ENCODE measurements at regions not wholly inside any gene's neighbourhood (a gene's known extent, or its start where the extent isn't known, plus 50 kb on each side); places are given as distances from the start of the nearest gene placed in this dataset.

- no peaks in the 10 kb centered on the region for H3K4me1 Mint-ChIP-seq
- no peaks in the 10 kb centered on the region for H3K27me3 Mint-ChIP-seq
- peaks cover 4% of the 10 kb centered on the region for H3K9me3 Mint-ChIP-seq
- no peak for DNase-seq
- H3K27ac Mint-ChIP-seq, result no peak overlapping the region
- ATAC-seq, result no peak
- no peak overlapping the region for H3K4me3 Mint-ChIP-seq
- no peaks in the 10 kb centered on the region for H3K36me3 Mint-ChIP-seq (ENCODE audit: low read depth)
Observed at GRCh38 chr3:81985996-81986723, 224.7 kb upstream of the GBE1 start.

DNA sequence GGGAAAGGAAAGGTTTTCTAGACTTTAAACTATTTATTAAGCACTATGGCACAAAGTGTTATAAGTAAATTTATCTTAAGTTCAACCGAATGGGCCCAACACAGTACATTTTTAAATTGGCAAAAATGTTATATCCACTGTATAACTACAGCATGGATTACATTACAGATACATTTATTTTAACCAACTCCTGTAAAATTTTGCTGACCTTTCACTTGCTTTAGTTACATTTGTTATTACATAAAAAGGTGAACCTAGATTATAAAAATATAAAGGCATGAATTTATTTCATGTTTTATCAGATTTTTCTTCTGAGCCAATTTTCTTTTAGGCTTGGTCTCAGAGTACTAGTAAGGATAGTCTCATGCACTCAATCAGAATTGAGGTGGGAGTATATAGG, 221.9 kb upstream of the GBE1 start:
- Mint-ChIP-seq H3K4me1 (no peaks in the 10 kb centered on the region), H3K36me3 (ENCODE audit: low read depth) (no peaks in the 10 kb centered on the region), H3K9me3 (peaks cover 4% of the 10 kb centered on the region), H3K4me3 (no peak overlapping the region), H3K27me3 (no peaks in the 10 kb centered on the region), H3K27ac (no peak overlapping the region)
- DNase-seq (no peak), ATAC-seq (no peak)

DNA sequence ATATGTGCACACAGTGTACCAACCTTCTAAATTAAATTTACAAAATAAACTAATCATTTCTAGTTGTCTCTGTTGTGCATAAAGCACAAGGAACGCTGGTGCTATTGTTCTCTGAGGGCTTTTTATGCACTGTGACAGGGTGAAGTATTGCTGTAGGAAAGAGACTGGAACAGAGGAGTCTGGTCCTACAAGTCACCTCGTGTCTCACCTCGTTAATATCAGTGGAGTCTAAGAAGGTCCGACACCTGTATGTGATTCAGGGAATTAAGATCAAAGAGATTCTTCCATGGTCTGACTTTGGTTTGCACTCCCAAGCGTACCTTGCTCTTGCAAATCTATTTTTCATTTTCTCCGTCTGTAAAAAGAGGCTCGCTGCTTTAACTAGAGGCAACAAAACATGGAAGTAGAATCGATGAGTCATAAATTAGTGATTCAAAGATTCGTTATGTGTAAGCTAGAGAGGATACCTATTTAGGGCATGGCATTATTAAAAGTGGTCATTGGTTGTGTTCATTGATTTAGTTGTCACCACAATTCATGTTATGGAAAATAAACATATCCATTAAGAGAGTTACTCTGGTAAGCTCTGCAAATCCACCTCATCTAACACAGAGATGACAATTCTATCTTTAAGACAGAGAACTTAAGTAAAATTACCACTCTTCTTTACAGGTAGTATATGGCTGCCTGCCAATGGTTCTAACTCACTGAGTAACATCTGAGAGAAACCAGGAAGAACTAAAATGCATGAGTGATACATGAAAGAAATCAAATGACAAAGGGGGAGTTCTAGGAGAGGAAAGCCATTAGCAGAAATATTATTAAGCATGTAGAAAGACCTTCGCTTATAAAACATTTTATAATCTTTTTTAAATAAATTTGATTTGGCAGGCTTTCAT, 219.4 kb upstream of the GBE1 start:
- DNase-seq (no peak), ATAC-seq (no peak)
- Mint-ChIP-seq H3K36me3 (ENCODE audit: low read depth) (no peaks in the 10 kb centered on the region), H3K4me1 (no peaks in the 10 kb centered on the region), H3K27me3 (no peaks in the 10 kb centered on the region), H3K27ac (no peak overlapping the region), H3K4me3 (no peak overlapping the region), H3K9me3 (peaks cover 4% of the 10 kb centered on the region)

- Mint-ChIP-seq H3K4me3 (no peak overlapping the region), H3K27ac (no peak overlapping the region), H3K36me3 (ENCODE audit: low read depth) (no peaks in the 10 kb centered on the region), H3K9me3 (no peaks in the 10 kb centered on the region), H3K27me3 (no peaks in the 10 kb centered on the region), H3K4me1 (no peaks in the 10 kb centered on the region)
- ATAC-seq (no peak), DNase-seq (no peak)
Observed at GRCh38 chr3:81974751-81975150, 213.3 kb upstream of the GBE1 start.

DNA sequence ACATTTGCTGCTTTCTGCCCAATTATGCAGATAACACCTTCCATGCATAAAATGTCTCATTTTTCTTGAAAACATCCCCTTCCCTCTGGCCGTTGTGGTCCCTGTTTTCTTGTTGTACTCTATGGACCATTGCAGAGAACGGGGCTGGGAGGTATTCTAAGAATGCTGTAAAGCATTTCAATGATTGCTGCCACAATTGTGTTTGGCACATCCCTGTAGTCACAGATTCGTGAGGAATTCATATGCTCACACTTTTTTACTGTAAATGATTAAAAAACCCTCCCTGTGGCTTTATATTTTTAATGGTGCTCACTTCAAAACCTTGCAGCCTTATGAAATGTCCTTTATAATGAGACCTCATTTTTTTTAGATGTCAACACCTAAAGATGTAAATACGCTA, 207.2 kb upstream of the GBE1 start:
- Mint-ChIP-seq H3K27ac (no peak overlapping the region), H3K9me3 (no peaks in the 10 kb centered on the region)
- ATAC-seq, result no peak

DNA sequence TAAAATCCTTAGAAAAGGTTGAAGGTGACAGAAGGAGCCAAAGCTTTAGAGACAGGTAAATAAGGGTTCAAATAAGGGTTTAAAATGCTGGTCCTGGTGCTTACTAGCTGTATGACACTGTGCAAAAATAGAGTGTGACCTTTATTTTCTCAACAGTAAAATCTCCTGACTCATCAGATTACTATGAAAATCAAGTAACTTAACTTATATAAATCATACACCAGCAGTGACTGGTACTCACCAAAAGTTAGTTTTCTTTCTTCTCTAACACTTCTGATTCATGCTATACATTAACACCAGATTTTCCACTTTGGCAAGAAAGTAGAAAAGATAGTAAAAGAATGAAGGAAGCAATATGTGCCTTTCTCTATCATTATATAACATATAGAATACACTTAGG, 205.9 kb upstream of the GBE1 start:
- Mint-ChIP-seq H3K36me3 (ENCODE audit: low read depth) (no peaks in the 10 kb centered on the region), H3K9me3 (no peaks in the 10 kb centered on the region), H3K4me1 (no peaks in the 10 kb centered on the region), H3K27me3 (no peaks in the 10 kb centered on the region), H3K27ac (no peak overlapping the region), H3K4me3 (no peak overlapping the region)
- no peak for DNase-seq
- ATAC-seq, result no peak

More for the DNA sequence above, 207.2 kb upstream of the GBE1 start:
- H3K27me3 Mint-ChIP-seq, result no peaks in the 10 kb centered on the region
- H3K36me3 Mint-ChIP-seq (ENCODE audit: low read depth), result no peaks in the 10 kb centered on the region
- DNase-seq, result no peak
- no peaks in the 10 kb centered on the region for H3K4me1 Mint-ChIP-seq
- H3K4me3 Mint-ChIP-seq, result no peak overlapping the region

- no peak overlapping the region for H3K4me3 Mint-ChIP-seq
- H3K36me3 Mint-ChIP-seq (ENCODE audit: low read depth), result no peaks in the 10 kb centered on the region
- no peaks in the 10 kb centered on the region for H3K4me1 Mint-ChIP-seq
- DNase-seq (no peak), ATAC-seq (no peak)
- no peaks in the 10 kb centered on the region for H3K9me3 Mint-ChIP-seq
- no peaks in the 10 kb centered on the region for H3K27me3 Mint-ChIP-seq
- no peak overlapping the region for H3K27ac Mint-ChIP-seq
Observed at GRCh38 chr3:81965696-81966095, 204.3 kb upstream of the GBE1 start.

GRCh38 chr3:81962396-81962795, 201.0 kb upstream of the GBE1 start:
- no peaks in the 10 kb centered on the region for H3K4me1 Mint-ChIP-seq
- DNase-seq (no peak), ATAC-seq (no peak)
- H3K9me3 Mint-ChIP-seq, result no peaks in the 10 kb centered on the region
- H3K27ac Mint-ChIP-seq, result no peak overlapping the region
- H3K27me3 Mint-ChIP-seq, result no peaks in the 10 kb centered on the region
- H3K4me3 Mint-ChIP-seq, result no peak overlapping the region
- no peaks in the 10 kb centered on the region for H3K36me3 Mint-ChIP-seq (ENCODE audit: low read depth)

- no peak for ATAC-seq
- H3K36me3 Mint-ChIP-seq (ENCODE audit: low read depth), result no peaks in the 10 kb centered on the region
- no peaks in the 10 kb centered on the region for H3K27me3 Mint-ChIP-seq
- no peaks in the 10 kb centered on the region for H3K4me1 Mint-ChIP-seq
- no peak overlapping the region for H3K4me3 Mint-ChIP-seq
- no peak for DNase-seq
- H3K27ac Mint-ChIP-seq, result no peak overlapping the region
- no peaks in the 10 kb centered on the region for H3K9me3 Mint-ChIP-seq
Observed at GRCh38 chr3:81958972-81959640, 197.7 kb upstream of the GBE1 start.

DNA sequence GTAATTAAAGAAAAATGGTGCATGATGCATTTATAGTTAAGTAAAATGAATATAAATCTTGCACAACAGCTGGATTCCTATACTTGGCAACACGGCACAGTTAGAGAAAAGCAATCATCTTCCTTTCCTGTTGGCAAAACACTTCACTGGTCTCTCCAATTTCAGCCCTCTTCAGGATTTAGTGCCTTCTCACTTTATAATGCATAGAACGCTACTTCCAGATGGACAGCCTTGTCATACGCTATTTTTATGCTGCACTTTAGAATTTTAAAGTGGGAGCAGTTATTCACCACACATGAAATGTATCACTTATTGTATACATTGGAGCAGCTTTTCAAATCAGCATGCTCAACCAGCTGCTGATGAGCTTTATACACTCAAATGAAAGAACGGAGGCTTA, 194.4 kb upstream of the GBE1 start:
- ATAC-seq, result no peak
- Mint-ChIP-seq H3K4me1 (no peaks in the 10 kb centered on the region), H3K27me3 (no peaks in the 10 kb centered on the region), H3K9me3 (no peaks in the 10 kb centered on the region), H3K4me3 (no peak overlapping the region), H3K27ac (no peak overlapping the region), H3K36me3 (ENCODE audit: low read depth) (no peaks in the 10 kb centered on the region)
- DNase-seq, result no peak

- Mint-ChIP-seq H3K9me3 (no peaks in the 10 kb centered on the region), H3K4me1 (no peaks in the 10 kb centered on the region), H3K27me3 (no peaks in the 10 kb centered on the region), H3K36me3 (ENCODE audit: low read depth) (no peaks in the 10 kb centered on the region), H3K4me3 (no peak overlapping the region), H3K27ac (no peak overlapping the region)
- ATAC-seq (no peak), DNase-seq (no peak)
Observed at GRCh38 chr3:81953111-81953510, 191.7 kb upstream of the GBE1 start.

- no peak overlapping the region for H3K4me3 Mint-ChIP-seq
- no peaks in the 10 kb centered on the region for H3K27me3 Mint-ChIP-seq
- H3K4me1 Mint-ChIP-seq, result no peaks in the 10 kb centered on the region
- no peaks in the 10 kb centered on the region for H3K9me3 Mint-ChIP-seq
- DNase-seq (no peak), ATAC-seq (no peak)
- no peak overlapping the region for H3K27ac Mint-ChIP-seq
- no peaks in the 10 kb centered on the region for H3K36me3 Mint-ChIP-seq (ENCODE audit: low read depth)
Observed at GRCh38 chr3:81952141-81952540, 190.7 kb upstream of the GBE1 start.

DNA sequence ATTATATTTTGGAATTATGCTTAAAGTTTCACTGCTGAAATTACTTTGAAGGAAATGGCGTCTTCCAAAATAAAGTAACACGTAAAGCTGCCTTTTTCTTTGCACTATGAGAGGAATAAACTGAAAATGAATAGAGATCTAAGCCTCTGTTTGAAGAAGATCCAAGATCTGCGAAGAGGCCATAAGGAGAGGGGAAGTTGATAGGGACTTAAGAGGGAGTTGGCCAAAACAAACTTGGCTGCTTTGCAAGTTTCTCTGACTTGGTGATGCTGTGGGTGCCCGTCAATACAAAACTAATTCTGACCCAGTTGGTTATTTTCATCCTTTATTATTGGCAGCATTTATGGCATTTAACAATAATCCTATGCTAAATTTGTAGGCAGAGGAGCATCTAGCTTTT, 190.2 kb upstream of the GBE1 start:
- no peaks in the 10 kb centered on the region for H3K27me3 Mint-ChIP-seq
- DNase-seq (no peak), ATAC-seq (no peak)

GRCh38 chr3:81951106-81951505, 189.7 kb upstream of the GBE1 start:
- no peak overlapping the region for H3K4me3 Mint-ChIP-seq
- H3K4me1 Mint-ChIP-seq, result no peaks in the 10 kb centered on the region
- H3K36me3 Mint-ChIP-seq (ENCODE audit: low read depth), result no peaks in the 10 kb centered on the region

More for the DNA sequence above, 190.2 kb upstream of the GBE1 start:
- H3K27ac Mint-ChIP-seq, result no peak overlapping the region
- H3K4me3 Mint-ChIP-seq, result no peak overlapping the region
- no peaks in the 10 kb centered on the region for H3K4me1 Mint-ChIP-seq
- H3K36me3 Mint-ChIP-seq (ENCODE audit: low read depth), result no peaks in the 10 kb centered on the region
- peaks cover 2% of the 10 kb centered on the region for H3K9me3 Mint-ChIP-seq

GRCh38 chr3:81947359-81947758, 185.9 kb upstream of the GBE1 start:
- Mint-ChIP-seq H3K4me1 (no peaks in the 10 kb centered on the region), H3K27ac (no peak overlapping the region), H3K9me3 (peaks cover 23% of the 10 kb centered on the region), H3K36me3 (ENCODE audit: low read depth) (no peaks in the 10 kb centered on the region), H3K27me3 (no peaks in the 10 kb centered on the region), H3K4me3 (no peak overlapping the region)
- no peak for ATAC-seq
- no peak for DNase-seq

More at GRCh38 chr3:81951106-81951505, 189.7 kb upstream of the GBE1 start:
- Mint-ChIP-seq H3K27me3 (no peaks in the 10 kb centered on the region), H3K27ac (no peak overlapping the region), H3K9me3 (peaks cover 4% of the 10 kb centered on the region)
- ATAC-seq, result no peak
- DNase-seq, result no peak
